ENCODE measurements at regions not wholly inside any gene's neighbourhood (a gene's known extent, or its start where the extent isn't known, plus 50 kb on each side); places are given as distances from the start of the nearest gene placed in this dataset.

GRCh38 chrY:10973422-10973821 lies 1445.7 kb downstream of the TSPY10 start:
- Histone ChIP-seq H2BK15ac (ENCODE audit: low read depth, low read length) (no peak overlapping the region), H3K9me3 (ENCODE audit: control insufficient read depth, low read depth, low read length) (peaks cover 90% of the 10 kb centered on the region), H3K9ac (ENCODE audit: extremely low read depth, insufficient read length, low read length) (no peak overlapping the region), H2BK20ac (ENCODE audit: low read depth, low read length, poor library complexity, severe bottlenecking) (no peak overlapping the region), H4K91ac (ENCODE audit: insufficient read length, low read depth, low read length) (no peak overlapping the region), H3K23me2 (ENCODE audit: insufficient read length, low read depth, low read length, poor library complexity, severe bottlenecking) (no peaks in the 10 kb centered on the region), H3K27ac (ENCODE audit: insufficient read length, low read depth, low read length) (no peak overlapping the region), H3K14ac (ENCODE audit: insufficient read depth, low read length) (no peak overlapping the region), H2AK5ac (ENCODE audit: insufficient read length, low read length) (no peak overlapping the region), H4K8ac (replicated peaks; ENCODE audit: insufficient read length, low read depth, low read length) (no peak overlapping the region), H3K79me1 (ENCODE audit: insufficient read depth, low read depth, low read length, poor library complexity, severe bottlenecking) (no peaks in the 10 kb centered on the region), H4K5ac (ENCODE audit: insufficient read length, low read depth, low read length) (no peak overlapping the region), H3K4me1 (ENCODE audit: insufficient read depth, low read length) (no peaks in the 10 kb centered on the region), H3K23ac (ENCODE audit: insufficient read length, low read depth, low read length) (no peak overlapping the region), H3K79me2 (ENCODE audit: insufficient read depth, low read length) (no peaks in the 10 kb centered on the region), H3K56ac (ENCODE audit: insufficient read length, low read depth, low read length) (no peak overlapping the region), H2BK120ac (ENCODE audit: low read depth, low read length, poor library complexity, severe bottlenecking) (no peak overlapping the region), H3K18ac (ENCODE audit: insufficient read length, low read depth, low read length) (no peak overlapping the region), H3K4me2 (ENCODE audit: insufficient read depth, insufficient read length, low read length) (no peak overlapping the region), H3K27me3 (ENCODE audit: insufficient read depth, low read length) (no peaks in the 10 kb centered on the region), H2BK5ac (ENCODE audit: insufficient read length, low read length) (no peak overlapping the region), H2BK12ac (ENCODE audit: insufficient read length, low read depth, low read length) (no peak overlapping the region), H3T11ph (ENCODE audit: low read length) (no peak overlapping the region), H2AFZ (ENCODE audit: low read length) (no peak overlapping the region), H3K4ac (ENCODE audit: low read depth, low read length) (no peak overlapping the region), H4K20me1 (ENCODE audit: control insufficient read depth, insufficient read depth, insufficient read length) (no peaks in the 10 kb centered on the region)
- no peak for DNase-seq
- Mint-ChIP-seq H3K4me3 (no peak overlapping the region), H3K27ac (no peak overlapping the region), H3K36me3 (ENCODE audit: insufficient read depth in 1 of 3, low read depth in 3 of 3) (peaks cover 17 to 37% (median 22%) of the 10 kb centered on the region in 3 experiments; a peak in 6 of 7 replicates), H3K9me3 (peaks cover 82 to 95% of the 10 kb centered on the region in 2 experiments), H3K4me1 (no peaks in the 10 kb centered on the region), H3K27me3 (ENCODE audit: low read depth) (peaks cover 1% of the 10 kb centered on the region; the same call in 1 of the 2 replicates)
- WGBS (ENCODE audit: extremely low coverage, insufficient read length, low lambda C conversion rate) = no CpG with 5 or more reads among the region's 10 CpGs
- TF ChIP-seq, protein P1, sequence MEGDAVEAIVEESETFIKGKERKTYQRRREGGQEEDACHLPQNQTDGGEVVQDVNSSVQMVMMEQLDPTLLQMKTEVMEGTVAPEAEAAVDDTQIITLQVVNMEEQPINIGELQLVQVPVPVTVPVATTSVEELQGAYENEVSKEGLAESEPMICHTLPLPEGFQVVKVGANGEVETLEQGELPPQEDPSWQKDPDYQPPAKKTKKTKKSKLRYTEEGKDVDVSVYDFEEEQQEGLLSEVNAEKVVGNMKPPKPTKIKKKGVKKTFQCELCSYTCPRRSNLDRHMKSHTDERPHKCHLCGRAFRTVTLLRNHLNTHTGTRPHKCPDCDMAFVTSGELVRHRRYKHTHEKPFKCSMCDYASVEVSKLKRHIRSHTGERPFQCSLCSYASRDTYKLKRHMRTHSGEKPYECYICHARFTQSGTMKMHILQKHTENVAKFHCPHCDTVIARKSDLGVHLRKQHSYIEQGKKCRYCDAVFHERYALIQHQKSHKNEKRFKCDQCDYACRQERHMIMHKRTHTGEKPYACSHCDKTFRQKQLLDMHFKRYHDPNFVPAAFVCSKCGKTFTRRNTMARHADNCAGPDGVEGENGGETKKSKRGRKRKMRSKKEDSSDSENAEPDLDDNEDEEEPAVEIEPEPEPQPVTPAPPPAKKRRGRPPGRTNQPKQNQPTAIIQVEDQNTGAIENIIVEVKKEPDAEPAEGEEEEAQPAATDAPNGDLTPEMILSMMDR (conservative IDR thresholded peaks at IDR 0.05) = no peak

Measured in H9 (cell line).